GM18517 (cell line): ENCODE measurements at regions not wholly inside any gene's neighbourhood (a gene's known extent, or its start where the extent isn't known, plus 50 kb on each side); places are given as distances from the start of the nearest gene placed in this dataset.
"Not testable (repeated sequence)": the region's sequence is repeated elsewhere in the genome, so short reads cannot be mapped to it uniquely, and the experiment has no call there.

ENCODE experiments used
- ATAC-seq: cut with Tn5 transposase; IDR thresholded peaks from one replicate; pipeline ENCODE4 v1.9.1; 2021; ENCODE audit warnings: mild to moderate bottlenecking, moderate library complexity; ENCODE audit not compliant: unreplicated experiment

GRCh38 chr1:38677756-38678155, 181.8 kb downstream of the RRAGC start:
- ATAC-seq: no peak

- no peak for ATAC-seq
Measured at GRCh38 chr1:38677311-38677710, 182.3 kb downstream of the RRAGC start.

GRCh38 chr1:38672692-38673091, 186.9 kb downstream of the RRAGC start:
- ATAC-seq: no peak

GRCh38 chr1:38671221-38671620, 188.4 kb downstream of the RRAGC start:
- no peak for ATAC-seq

GRCh38 chr1:38670544-38671122, 188.9 kb downstream of the RRAGC start:
- ATAC-seq: no peak

- ATAC-seq: no peak
Measured at GRCh38 chr1:38667626-38668025, 191.9 kb downstream of the RRAGC start.

GRCh38 chr1:38662126-38662525, 197.4 kb downstream of the RRAGC start:
- ATAC-seq: no peak

GRCh38 chr1:38658883-38659282, 200.7 kb downstream of the RRAGC start:
- no peak for ATAC-seq

GRCh38 chr1:38657873-38658272, 201.7 kb downstream of the RRAGC start:
- ATAC-seq: no peak

GRCh38 chr1:38657207-38657840, 202.2 kb downstream of the RRAGC start:
- no peak for ATAC-seq

GRCh38 chr1:38656726-38657125, 202.8 kb downstream of the RRAGC start:
- ATAC-seq: no peak

- no peak for ATAC-seq
Measured at GRCh38 chr1:38652217-38652616, 207.4 kb downstream of the RRAGC start.

- ATAC-seq: no peak
Measured at GRCh38 chr1:38651669-38652068, 207.9 kb downstream of the RRAGC start.

- ATAC-seq: no peak
Measured at GRCh38 chr1:38648417-38648816, 211.2 kb downstream of the RRAGC start.

GRCh38 chr1:38647341-38647740, 212.2 kb downstream of the RRAGC start:
- ATAC-seq: not testable (repeated sequence)

GRCh38 chr1:38644092-38644491, 215.5 kb downstream of the RRAGC start:
- ATAC-seq: no peak

GRCh38 chr1:38641661-38642060, 217.9 kb downstream of the RRAGC start:
- no peak for ATAC-seq

- no peak for ATAC-seq
Measured at GRCh38 chr1:38640371-38640770, 219.2 kb downstream of the RRAGC start.

GRCh38 chr1:38628241-38628640, 231.3 kb downstream of the RRAGC start:
- no peak for ATAC-seq

GRCh38 chr1:38625939-38626338, 233.6 kb downstream of the RRAGC start:
- ATAC-seq: no peak

GRCh38 chr1:38624336-38625039, 235.1 kb downstream of the RRAGC start:
- no peak for ATAC-seq

GRCh38 chr1:38623529-38623928, 236.0 kb downstream of the RRAGC start:
- ATAC-seq: no peak
